ENCODE measurements at regions not wholly inside any gene's neighbourhood (a gene's known extent, or its start where the extent isn't known, plus 50 kb on each side); places are given as distances from the start of the nearest gene placed in this dataset.
A peak's percentile ranks its signal among the peaks of the same experiment; 100 is the strongest.

GRCh38 chr2:37459095-37459981, 114.9 kb downstream of the QPCT start:
- H3K36me3 ChIP-seq: no peaks in the 10 kb centered on the region
- WGBS: 62% methylated on average over 3 of the region's 3 CpGs
- H3K4me3 ChIP-seq: no peak overlapping the region
- H3K27me3 ChIP-seq: no peaks in the 10 kb centered on the region
- H3K4me1 ChIP-seq: peaks cover 13 to 62% (median 55%) of the 10 kb centered on the region in 4 donors
- DNase-seq (ENCODE audit: extremely low spot score): no peak
- intact Hi-C loops (cut with DNase I): no loop called here
- TF ChIP-seq POLR2A (IDR thresholded peaks at IDR 0.05; ENCODE audit: low read depth) (no peak), POLR2AphosphoS5 (IDR thresholded peaks at IDR 0.05) (no peak), EP300 (IDR thresholded peaks at IDR 0.05) (no peak), CTCF (IDR thresholded peaks at IDR 0.05) (no peak)
- H3K27ac ChIP-seq (replicated peaks in 1 of 4): peak overlapping the region; percentile 68 to 76 (median 74)
- no peaks in the 10 kb centered on the region for H3K9me3 ChIP-seq

GRCh38 chr2:37460896-37461229, 116.4 kb downstream of the QPCT start:
- Histone ChIP-seq H3K4me3 (no peak overlapping the region), H3K9me3 (no peaks in the 10 kb centered on the region), H3K27ac (replicated peaks in 1 of 4) (peak overlapping the region; percentile 68 to 76 (median 74)), H3K4me1 (peaks cover 13 to 48% (median 42%) of the 10 kb centered on the region in 4 donors), H3K27me3 (no peaks in the 10 kb centered on the region), H3K36me3 (no peaks in the 10 kb centered on the region)
- intact Hi-C loops (cut with DNase I): loop anchor here (10.0 kb wide), 1 partner anchor 64 kb away; no protein-coding TSS in a partner anchor
- no peak for DNase-seq (ENCODE audit: extremely low spot score)
- WGBS: 72% methylated on average over 2 of the region's 2 CpGs
- TF ChIP-seq POLR2A (IDR thresholded peaks at IDR 0.05; ENCODE audit: low read depth) (no peak), POLR2AphosphoS5 (IDR thresholded peaks at IDR 0.05) (no peak), EP300 (IDR thresholded peaks at IDR 0.05) (no peak), CTCF (IDR thresholded peaks at IDR 0.05) (no peak)

- 46% methylated on average over 2 of the region's 2 CpGs for WGBS
- no peak for DNase-seq (ENCODE audit: extremely low spot score)
- TF ChIP-seq POLR2AphosphoS5 (IDR thresholded peaks at IDR 0.05) (no peak), POLR2A (IDR thresholded peaks at IDR 0.05; ENCODE audit: low read depth) (no peak), EP300 (IDR thresholded peaks at IDR 0.05) (no peak), CTCF (IDR thresholded peaks at IDR 0.05) (no peak)
Observed at GRCh38 chr2:37464067-37464466, 119.6 kb downstream of the QPCT start.

GRCh38 chr2:37466533-37467222, 122.2 kb downstream of the QPCT start:
- no peaks in the 10 kb centered on the region for H3K36me3 ChIP-seq
- H3K27ac ChIP-seq (replicated peaks in 1 of 4): no peak overlapping the region
- TF ChIP-seq POLR2A (IDR thresholded peaks at IDR 0.05; ENCODE audit: low read depth): no peak
- no peak for TF ChIP-seq EP300 (IDR thresholded peaks at IDR 0.05)
- intact Hi-C loops (cut with DNase I): loop anchor here (10.0 kb wide), 1 partner anchor 58 kb away; no protein-coding TSS in a partner anchor
- 52% methylated on average over 1 of the region's 1 CpG for WGBS
- H3K27me3 ChIP-seq: no peaks in the 10 kb centered on the region
- H3K4me1 ChIP-seq: peaks cover 4 to 18% (median 9%) of the 10 kb centered on the region in 4 donors
- no peak overlapping the region for H3K4me3 ChIP-seq
- no peak for DNase-seq (ENCODE audit: extremely low spot score)
- no peaks in the 10 kb centered on the region for H3K9me3 ChIP-seq

More at GRCh38 chr2:37464067-37464466, 119.6 kb downstream of the QPCT start:
- Histone ChIP-seq H3K36me3 (no peaks in the 10 kb centered on the region), H3K4me3 (no peak overlapping the region), H3K4me1 (peaks cover 15 to 42% (median 31%) of the 10 kb centered on the region in 4 donors), H3K9me3 (no peaks in the 10 kb centered on the region), H3K27me3 (no peaks in the 10 kb centered on the region), H3K27ac (replicated peaks in 1 of 4) (no peak overlapping the region)
- intact Hi-C loops (cut with DNase I): loop anchor here (10.0 kb wide), 1 partner anchor 61 kb away; no protein-coding TSS in a partner anchor

GRCh38 chr2:37468170-37468569, 123.7 kb downstream of the QPCT start:
- DNase-seq (ENCODE audit: extremely low spot score): no peak
- Histone ChIP-seq H3K9me3 (no peaks in the 10 kb centered on the region), H3K27ac (replicated peaks in 1 of 4) (no peak overlapping the region), H3K36me3 (no peaks in the 10 kb centered on the region), H3K4me3 (no peak overlapping the region), H3K4me1 (peaks cover 4 to 32% (median 21%) of the 10 kb centered on the region in 4 donors), H3K27me3 (no peaks in the 10 kb centered on the region)
- intact Hi-C loops (cut with DNase I): loop anchor here (10.0 kb wide), 1 partner anchor 57 kb away; no protein-coding TSS in a partner anchor
- 66% methylated on average over 4 of the region's 4 CpGs for WGBS
- no peak for TF ChIP-seq CTCF (IDR thresholded peaks at IDR 0.05)
- TF ChIP-seq EP300 (IDR thresholded peaks at IDR 0.05): no peak
- TF ChIP-seq POLR2AphosphoS5 (IDR thresholded peaks at IDR 0.05): no peak
- no peak for TF ChIP-seq POLR2A (IDR thresholded peaks at IDR 0.05; ENCODE audit: low read depth)

Measured in esophagus muscularis mucosa (tissue), 4 donors.